Neural cell (in vitro differentiated cells): ENCODE measurements at regions not wholly inside any gene's neighbourhood (a gene's known extent, or its start where the extent isn't known, plus 50 kb on each side); places are given as distances from the start of the nearest gene placed in this dataset.

Experiments
- H2AFZ ChIP-seq: fragments of 200-600, 300-800 bp; sonication (generic), shearing (Covaris generic); 2 replicates; pipeline ENCODE4 v1.6.0; 2014; ENCODE audit warnings: low read depth, mild to moderate bottlenecking, antibody characterized with exemption, low read length, moderate library complexity
- H3F3A ChIP-seq: fragments of 200-600 bp; shearing (Covaris generic); 2 replicates; pipeline ENCODE4 v1.6.1; 2016; ENCODE audit warnings: mild to moderate bottlenecking, moderate library complexity, mixed read lengths, antibody characterized with exemption, low read length; ENCODE audit not compliant: insufficient read depth, poor library complexity, severe bottlenecking
- H3K27ac ChIP-seq: fragments of 200-600, 300-800 bp; sonication (generic), shearing (Covaris generic); 2 replicates; pipeline ENCODE4 v1.5.1; 2014; ENCODE audit warnings: mild to moderate bottlenecking, low read length, moderate library complexity
- H3K27me3 ChIP-seq: fragments of 300-800, 200-600 bp; sonication (generic), shearing (Covaris generic); 2 replicates; pipeline ENCODE4 v1.6.0; 2014; ENCODE audit warnings: mild to moderate bottlenecking, low read depth, low read length, moderate library complexity; ENCODE audit not compliant: insufficient read depth
- H3K36me3 ChIP-seq: fragments of 300-800, 200-600 bp; sonication (generic), shearing (Covaris generic); 2 replicates; pipeline ENCODE4 v1.5.1; 2014; ENCODE audit warnings: mild to moderate bottlenecking, antibody characterized with exemption, low read length, moderate library complexity; ENCODE audit not compliant: insufficient read depth
- H3K4me2 ChIP-seq: fragments of 300-800, 200-600 bp; sonication (generic), shearing (Covaris generic); 2 replicates; pipeline ENCODE4 v1.6.0; 2014; ENCODE audit warnings: mild to moderate bottlenecking, low read length
- H3K4me3 ChIP-seq: fragments of 300-800, 200-600 bp; sonication (generic), shearing (Covaris generic); 2 replicates; pipeline ENCODE4 v1.5.1; 2014; ENCODE audit warnings: mild to moderate bottlenecking, low read length, moderate library complexity
- H3K79me2 ChIP-seq: fragments of 200-600 bp; shearing (Covaris generic); replicated peaks from 2 replicates; pipeline ENCODE4 v1.6.0; 2014; ENCODE audit warnings: mild to moderate bottlenecking, low read length, moderate library complexity; ENCODE audit not compliant: insufficient read depth
- H3K9ac ChIP-seq: fragments of 300-800, 200-600 bp; sonication (generic), shearing (Covaris generic); 2 replicates; pipeline ENCODE4 v1.6.1; 2016; ENCODE audit warnings: mild to moderate bottlenecking, low read length, mixed read lengths
- H3K9me2 ChIP-seq: fragments of 200-600 bp; shearing (Covaris generic); 2 replicates; pipeline ENCODE4 v1.6.1; 2016; ENCODE audit warnings: mild to moderate bottlenecking, low read length, mixed read lengths; ENCODE audit not compliant: insufficient read depth
- H3K9me3 ChIP-seq: fragments of 200-600, 300-800 bp; sonication (generic), shearing (Covaris generic); 2 replicates; pipeline ENCODE4 v1.6.1; 2016; ENCODE audit warnings: mild to moderate bottlenecking, mixed run types, low read length, moderate library complexity, mixed read lengths
- H4K20me1 ChIP-seq: fragments of 200-600 bp; shearing (Covaris generic); 2 replicates; pipeline ENCODE4 v1.6.1; 2016; ENCODE audit warnings: mild to moderate bottlenecking, mixed run types; ENCODE audit not compliant: insufficient read depth
- EP300 ChIP-seq: fragments of 450-650 bp; conservative IDR thresholded peaks from 2 replicates; pipeline ENCODE4 v1.6.1; 2014; ENCODE audit warnings: antibody characterized with exemption, mild to moderate bottlenecking, moderate library complexity; ENCODE audit not compliant: poor library complexity, severe bottlenecking
- EZH2 ChIP-seq: fragments of 200-600, 300-800 bp; shearing (Covaris generic), sonication (generic); IDR thresholded peaks from 2 replicates; pipeline ENCODE4 v1.6.1; 2014; ENCODE audit warnings: antibody characterized with exemption, low read length, borderline replicate concordance, mild to moderate bottlenecking; ENCODE audit not compliant: insufficient read depth, poor library complexity, severe bottlenecking
- MXI1 ChIP-seq: fragments of 450-650 bp; conservative IDR thresholded peaks from 2 replicates; pipeline ENCODE4 v1.6.1; 2014; ENCODE audit warnings: antibody characterized with exemption, mild to moderate bottlenecking; ENCODE audit not compliant: poor library complexity, severe bottlenecking
- POLR2AphosphoS5 ChIP-seq: IDR thresholded peaks from 2 replicates; pipeline ENCODE4 v1.6.1; 2012
- RAD21 ChIP-seq: fragments of 450-650 bp; conservative IDR thresholded peaks from 2 replicates; pipeline ENCODE4 v1.6.1; 2014; ENCODE audit warnings: antibody characterized with exemption, mild to moderate bottlenecking, moderate library complexity
- SMC3 ChIP-seq: fragments of 450-650 bp; conservative IDR thresholded peaks from 2 replicates; pipeline ENCODE4 v1.6.1; 2014; ENCODE audit warnings: antibody characterized with exemption, mild to moderate bottlenecking, moderate library complexity; ENCODE audit not compliant: poor library complexity
- TAF1 ChIP-seq: IDR thresholded peaks from 2 replicates; pipeline ENCODE4 v1.6.1; 2012; ENCODE audit warnings: low read depth
- TF ChIP-seq, protein P1 (sequence below): IDR thresholded peaks from 2 replicates; pipeline ENCODE4 v1.6.1; 2012; ENCODE audit warnings: borderline replicate concordance
- TF ChIP-seq, protein P2 (sequence below): fragments of 450-650 bp; IDR thresholded peaks from 2 replicates; pipeline ENCODE4 v1.5.1; 2014; ENCODE audit warnings: antibody characterized with exemption, mild to moderate bottlenecking, moderate library complexity; ENCODE audit not compliant: poor library complexity, severe bottlenecking

DNA sequence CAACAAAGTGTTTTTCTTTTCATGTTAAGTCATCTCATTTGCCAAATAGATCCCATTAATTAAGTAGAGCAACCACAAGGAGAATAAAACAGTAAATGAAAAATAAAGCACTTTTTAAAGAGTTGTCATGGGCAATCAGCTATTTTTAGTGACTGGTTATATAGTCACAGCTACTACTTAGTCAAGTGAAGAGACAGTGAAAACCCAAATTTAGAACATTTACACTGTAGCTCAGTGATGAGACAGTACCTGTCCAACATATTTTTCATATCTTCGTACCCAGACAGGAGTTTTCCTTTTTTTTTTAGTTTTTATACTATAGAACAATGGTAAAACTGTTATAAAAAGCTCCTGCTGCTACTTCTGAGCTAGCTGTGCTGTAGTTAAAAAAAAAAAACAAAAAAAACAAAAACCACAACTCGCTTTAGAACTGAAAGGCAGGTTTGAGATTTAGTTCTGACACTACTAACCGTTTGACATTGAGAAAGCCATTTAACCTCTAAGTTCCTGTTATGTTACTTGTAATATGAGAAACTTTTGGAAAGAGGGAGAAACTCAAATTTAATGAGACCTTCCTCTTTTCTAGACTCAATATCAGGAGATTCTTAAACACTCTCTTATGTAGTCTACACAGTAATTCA lies 777.5 kb downstream of the ADGRL2 start:
- Histone ChIP-seq H4K20me1 (no peaks in the 10 kb centered on the region), H3K9ac (no peak overlapping the region), H3K4me3 (no peak overlapping the region), H3K36me3 (no peaks in the 10 kb centered on the region), H3K27me3 (no peaks in the 10 kb centered on the region), H3F3A (no peaks in the 10 kb centered on the region), H3K9me2 (no peaks in the 10 kb centered on the region), H3K4me2 (no peak overlapping the region), H3K9me3 (no peaks in the 10 kb centered on the region), H3K79me2 (no peaks in the 10 kb centered on the region), H3K27ac (no peak overlapping the region), H2AFZ (no peak overlapping the region)
- TF ChIP-seq TAF1: no peak
- TF ChIP-seq EZH2: no peak
- TF ChIP-seq, protein P1, sequence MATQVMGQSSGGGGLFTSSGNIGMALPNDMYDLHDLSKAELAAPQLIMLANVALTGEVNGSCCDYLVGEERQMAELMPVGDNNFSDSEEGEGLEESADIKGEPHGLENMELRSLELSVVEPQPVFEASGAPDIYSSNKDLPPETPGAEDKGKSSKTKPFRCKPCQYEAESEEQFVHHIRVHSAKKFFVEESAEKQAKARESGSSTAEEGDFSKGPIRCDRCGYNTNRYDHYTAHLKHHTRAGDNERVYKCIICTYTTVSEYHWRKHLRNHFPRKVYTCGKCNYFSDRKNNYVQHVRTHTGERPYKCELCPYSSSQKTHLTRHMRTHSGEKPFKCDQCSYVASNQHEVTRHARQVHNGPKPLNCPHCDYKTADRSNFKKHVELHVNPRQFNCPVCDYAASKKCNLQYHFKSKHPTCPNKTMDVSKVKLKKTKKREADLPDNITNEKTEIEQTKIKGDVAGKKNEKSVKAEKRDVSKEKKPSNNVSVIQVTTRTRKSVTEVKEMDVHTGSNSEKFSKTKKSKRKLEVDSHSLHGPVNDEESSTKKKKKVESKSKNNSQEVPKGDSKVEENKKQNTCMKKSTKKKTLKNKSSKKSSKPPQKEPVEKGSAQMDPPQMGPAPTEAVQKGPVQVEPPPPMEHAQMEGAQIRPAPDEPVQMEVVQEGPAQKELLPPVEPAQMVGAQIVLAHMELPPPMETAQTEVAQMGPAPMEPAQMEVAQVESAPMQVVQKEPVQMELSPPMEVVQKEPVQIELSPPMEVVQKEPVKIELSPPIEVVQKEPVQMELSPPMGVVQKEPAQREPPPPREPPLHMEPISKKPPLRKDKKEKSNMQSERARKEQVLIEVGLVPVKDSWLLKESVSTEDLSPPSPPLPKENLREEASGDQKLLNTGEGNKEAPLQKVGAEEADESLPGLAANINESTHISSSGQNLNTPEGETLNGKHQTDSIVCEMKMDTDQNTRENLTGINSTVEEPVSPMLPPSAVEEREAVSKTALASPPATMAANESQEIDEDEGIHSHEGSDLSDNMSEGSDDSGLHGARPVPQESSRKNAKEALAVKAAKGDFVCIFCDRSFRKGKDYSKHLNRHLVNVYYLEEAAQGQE: no peak
- no peak for TF ChIP-seq EP300
- no peak for TF ChIP-seq RAD21
- TF ChIP-seq, protein P2, sequence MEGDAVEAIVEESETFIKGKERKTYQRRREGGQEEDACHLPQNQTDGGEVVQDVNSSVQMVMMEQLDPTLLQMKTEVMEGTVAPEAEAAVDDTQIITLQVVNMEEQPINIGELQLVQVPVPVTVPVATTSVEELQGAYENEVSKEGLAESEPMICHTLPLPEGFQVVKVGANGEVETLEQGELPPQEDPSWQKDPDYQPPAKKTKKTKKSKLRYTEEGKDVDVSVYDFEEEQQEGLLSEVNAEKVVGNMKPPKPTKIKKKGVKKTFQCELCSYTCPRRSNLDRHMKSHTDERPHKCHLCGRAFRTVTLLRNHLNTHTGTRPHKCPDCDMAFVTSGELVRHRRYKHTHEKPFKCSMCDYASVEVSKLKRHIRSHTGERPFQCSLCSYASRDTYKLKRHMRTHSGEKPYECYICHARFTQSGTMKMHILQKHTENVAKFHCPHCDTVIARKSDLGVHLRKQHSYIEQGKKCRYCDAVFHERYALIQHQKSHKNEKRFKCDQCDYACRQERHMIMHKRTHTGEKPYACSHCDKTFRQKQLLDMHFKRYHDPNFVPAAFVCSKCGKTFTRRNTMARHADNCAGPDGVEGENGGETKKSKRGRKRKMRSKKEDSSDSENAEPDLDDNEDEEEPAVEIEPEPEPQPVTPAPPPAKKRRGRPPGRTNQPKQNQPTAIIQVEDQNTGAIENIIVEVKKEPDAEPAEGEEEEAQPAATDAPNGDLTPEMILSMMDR: no peak
- no peak for TF ChIP-seq MXI1
- TF ChIP-seq SMC3: no peak
- TF ChIP-seq POLR2AphosphoS5: no peak

DNA sequence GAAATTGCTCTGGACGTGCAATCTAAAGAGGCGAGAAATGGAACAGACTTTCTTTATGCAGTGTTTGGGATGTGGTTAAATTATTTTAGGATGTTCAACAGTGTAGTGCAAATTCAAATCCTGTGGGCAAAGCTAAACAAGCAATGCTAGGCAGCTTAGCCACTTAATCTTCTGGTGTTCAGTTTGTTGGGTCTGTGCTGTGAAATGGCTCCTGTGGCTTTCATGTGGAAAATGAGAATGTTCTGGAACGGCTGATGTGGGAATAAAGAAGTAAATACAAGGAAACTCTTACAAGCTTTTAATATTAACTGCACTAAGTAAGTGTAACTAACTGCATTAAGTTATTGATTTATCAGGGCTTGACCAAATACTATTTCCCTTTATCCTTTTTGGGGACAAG lies 766.6 kb downstream of the ADGRL2 start:
- Histone ChIP-seq H3K36me3 (no peaks in the 10 kb centered on the region), H3K27me3 (no peaks in the 10 kb centered on the region), H2AFZ (no peak overlapping the region), H3K4me3 (no peak overlapping the region), H3K9ac (no peak overlapping the region), H4K20me1 (no peaks in the 10 kb centered on the region), H3K27ac (no peak overlapping the region), H3K79me2 (no peaks in the 10 kb centered on the region), H3F3A (no peaks in the 10 kb centered on the region), H3K9me3 (no peaks in the 10 kb centered on the region), H3K9me2 (no peaks in the 10 kb centered on the region), H3K4me2 (no peak overlapping the region)
- TF ChIP-seq EZH2 (no peak), RAD21 (no peak)

DNA sequence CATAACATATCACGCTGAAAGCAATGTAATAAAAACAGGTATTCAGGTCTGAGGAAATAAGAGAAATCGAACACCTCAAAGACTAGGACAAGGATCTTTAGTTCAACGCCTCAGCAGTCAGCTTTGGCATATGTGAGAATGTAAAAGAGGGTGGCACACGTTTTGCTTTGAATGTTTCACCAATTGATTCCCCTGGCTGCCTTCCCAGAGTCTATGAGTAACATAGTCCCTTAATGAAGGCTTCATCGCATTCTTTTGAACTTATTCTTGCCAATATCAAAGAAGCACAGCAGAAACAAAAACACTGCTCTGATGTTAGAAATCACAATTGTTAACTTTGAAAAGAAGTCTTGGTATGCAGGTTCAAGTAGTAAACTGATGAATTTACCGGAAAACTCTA lies 764.8 kb downstream of the ADGRL2 start:
- Histone ChIP-seq H3K4me2 (no peak overlapping the region), H3K27ac (no peak overlapping the region), H3K79me2 (no peaks in the 10 kb centered on the region), H3K9ac (no peak overlapping the region), H3K9me3 (no peaks in the 10 kb centered on the region), H3K9me2 (no peaks in the 10 kb centered on the region), H4K20me1 (no peaks in the 10 kb centered on the region), H3K27me3 (no peaks in the 10 kb centered on the region), H2AFZ (no peak overlapping the region), H3K36me3 (no peaks in the 10 kb centered on the region), H3F3A (no peaks in the 10 kb centered on the region), H3K4me3 (no peak overlapping the region)
- TF ChIP-seq MXI1 (no peak), EP300 (no peak), EZH2 (no peak), TAF1 (no peak)
- TF ChIP-seq, protein P1: no peak
- TF ChIP-seq, protein P2: no peak
